T-cell (primary cell): ENCODE measurements at regions not wholly inside any gene's neighbourhood (a gene's known extent, or its start where the extent isn't known, plus 50 kb on each side); places are given as distances from the start of the nearest gene placed in this dataset.

Experiments
- ATAC-seq, 4 experiments: fragments of 200-7000 bp in 3 of 4; fragments of 150-1000 bp in 1 of 4; cut with Tn5 transposase; replicated peaks in 1 of 4; 1 replicate in 3 of 4; 2 replicates in 1 of 4; pipeline ENCODE4 v1.10.0; 2021; ENCODE audit warnings: moderate library complexity in 3 of 4, mild to moderate bottlenecking in 2 of 4, moderate number of reproducible peaks in 1 of 4
- CTCF ChIA-PET, 2 donors: fragments of 300-600 bp; sonication (Branson Sonifier 250); formaldehyde crosslinking; loops; one replicate each; lab custom pipeline; 2022; ENCODE audit warnings: antibody characterized with exemption in 2 of 2; lab: Charles Lee
- POLR2A ChIA-PET, 2 donors: fragments of 300-600 bp; sonication (Branson Sonifier 250); formaldehyde crosslinking; loops; one replicate each; lab custom pipeline; 2022; ENCODE audit warnings: antibody characterized with exemption in 2 of 2; lab: Charles Lee
- DNase-seq, 35 experiments: peaks; one replicate each; pipeline versions ENCODE4 v3.0.0 to v3.0.0-alpha.2; 2013 to 2023
- H3K27ac ChIP-seq: one replicate; pipeline ENCODE4 v1.5.1; 2013; ENCODE audit warnings: low read length
- H3K27me3 ChIP-seq, 2 experiments: replicated peaks in 1 of 2; 1 replicate in 1 of 2; 2 replicates in 1 of 2; pipeline versions ENCODE4 v1.6.1 to v1.7.0; 2013; ENCODE audit warnings: low read length in 1 of 2, mixed read lengths in 1 of 2; ENCODE audit not compliant: control insufficient read depth in 2 of 2, insufficient read depth in 2 of 2; ENCODE audit errors: extremely low read depth in 1 of 2
- H3K36me3 ChIP-seq, 2 donors: 1 replicate in 1 of 2; 2 replicates in 1 of 2; pipeline versions ENCODE4 v1.6.1 to v1.7.0; 2013; ENCODE audit warnings: low read length in 1 of 2; ENCODE audit not compliant: control insufficient read depth in 2 of 2, insufficient read depth in 1 of 2; ENCODE audit errors: extremely low read depth in 1 of 2
- H3K4me1 ChIP-seq, 2 experiments: 1 replicate in 1 of 2; 2 replicates in 1 of 2; pipeline versions ENCODE4 v1.6.1 to v1.7.0; 2013; ENCODE audit warnings: low read length in 2 of 2, mixed read lengths in 1 of 2; ENCODE audit not compliant: insufficient read depth in 2 of 2, control insufficient read depth in 1 of 2; ENCODE audit errors: extremely low read depth in 1 of 2
- H3K4me3 ChIP-seq, 2 donors: 1 replicate in 1 of 2; 2 replicates in 1 of 2; pipeline versions ENCODE4 v1.5.1 to v1.7.0; 2013; ENCODE audit warnings: mild to moderate bottlenecking in 2 of 2, low read length in 1 of 2, moderate library complexity in 1 of 2; ENCODE audit not compliant: control insufficient read depth in 1 of 2; ENCODE audit errors: extremely low read depth in 1 of 2
- H3K9me3 ChIP-seq: 2 replicates; pipeline ENCODE4 v1.7.0; 2013
- H3K27ac Mint-ChIP-seq, 2 donors: one replicate each; pipeline ENCODE4 v1.8.0; 2020 to 2021; ENCODE audit warnings: mild to moderate bottlenecking in 2 of 2, mixed read lengths in 2 of 2
- H3K27me3 Mint-ChIP-seq, 2 donors: one replicate each; pipeline ENCODE4 v1.8.0; 2021 to 2022; ENCODE audit warnings: mixed read lengths in 2 of 2
- H3K36me3 Mint-ChIP-seq: one replicate; pipeline ENCODE4 v1.8.0; 2021; ENCODE audit warnings: mixed read lengths
- H3K4me1 Mint-ChIP-seq, 3 donors: one replicate each; pipeline ENCODE4 v1.8.0; 2020 to 2022; ENCODE audit warnings: mixed read lengths in 3 of 3, mild to moderate bottlenecking in 1 of 3
- H3K4me3 Mint-ChIP-seq, 3 donors: one replicate each; pipeline ENCODE4 v1.8.0; 2020 to 2022; ENCODE audit warnings: mild to moderate bottlenecking in 3 of 3, mixed read lengths in 3 of 3, moderate library complexity in 3 of 3
- H3K9me3 Mint-ChIP-seq, 3 donors: one replicate each; pipeline ENCODE4 v1.8.0; 2020 to 2022; ENCODE audit warnings: mixed read lengths in 3 of 3
- WGBS: methylation state at CpG from one replicate; pipeline ENCODE4 v1.1.5; 2013; ENCODE audit warnings: missing lambda C conversion rate; ENCODE audit not compliant: insufficient coverage; 5-methylcytosine and 5-hydroxymethylcytosine counted together

DNA sequence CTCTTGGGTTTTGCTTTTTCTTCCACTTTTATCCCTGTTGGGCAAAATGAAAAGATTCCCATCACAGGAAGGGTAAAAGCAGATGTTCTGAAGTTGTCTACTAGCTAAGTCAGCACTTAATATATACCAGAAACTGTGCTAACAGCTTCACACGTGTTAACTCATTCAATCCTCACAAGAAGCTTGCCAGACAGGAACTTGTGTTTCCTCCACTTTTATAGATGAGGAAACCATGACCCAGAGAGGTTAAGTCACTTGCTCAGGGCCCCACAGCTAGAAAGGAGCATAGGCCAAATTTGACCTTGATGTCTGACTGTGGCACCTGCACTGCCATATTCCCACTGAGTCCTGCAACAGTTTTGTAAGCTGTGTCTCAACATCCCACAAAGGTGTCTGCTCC lies 76.8 kb upstream of the EPC2 start:
- CTCF ChIA-PET = interaction anchor here in 1 of 2 donors (0.5 to 0.7 kb wide), 2 partner anchors 22 to 337 kb away, joined by 3 read pairs; no protein-coding TSS in a partner anchor
- Histone ChIP-seq H3K4me1 (peaks cover 0 to 19% of the 10 kb centered on the region in 2 experiments), H3K9me3 (no peaks in the 10 kb centered on the region), H3K27ac (no peak overlapping the region), H3K27me3 (no peaks in the 10 kb centered on the region), H3K4me3 (no peak overlapping the region), H3K36me3 (no peaks in the 10 kb centered on the region)
- POLR2A ChIA-PET = no interaction called here
- H3K27me3 Mint-ChIP-seq = no peaks in the 10 kb centered on the region
- DNase-seq (no peak), ATAC-seq (no peak)
- H3K27ac Mint-ChIP-seq = no peak overlapping the region
- peaks cover 10 to 15% (median 12%) of the 10 kb centered on the region in 3 donors for H3K4me1 Mint-ChIP-seq
- no peak overlapping the region for H3K4me3 Mint-ChIP-seq
- no peaks in the 10 kb centered on the region for H3K36me3 Mint-ChIP-seq
- H3K9me3 Mint-ChIP-seq = no peaks in the 10 kb centered on the region
- WGBS = no CpG with 5 or more reads among the region's 1 CpG

DNA sequence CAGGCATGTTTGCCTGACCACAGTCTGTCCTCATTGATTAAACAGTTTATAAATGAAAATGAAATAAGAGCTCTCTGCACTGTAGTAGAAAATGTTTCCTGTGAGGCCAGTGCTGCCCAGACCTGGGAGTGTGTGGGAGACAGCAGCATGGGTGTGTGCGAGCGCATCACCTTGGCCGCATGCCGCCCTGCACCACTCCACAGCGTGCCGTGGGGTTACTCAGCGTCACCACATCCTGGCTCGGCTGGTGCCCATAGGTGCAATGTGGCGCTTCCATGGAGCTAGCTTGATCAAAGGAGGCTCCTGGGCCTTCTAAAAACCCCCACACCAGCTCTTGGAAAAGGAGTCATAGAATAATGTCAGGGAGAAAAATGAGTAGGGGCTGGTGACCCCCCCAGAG lies 76.0 kb upstream of the EPC2 start:
- ATAC-seq = peak; percentile 65 to 82 (median 71)
- CTCF ChIA-PET = no interaction called here
- Mint-ChIP-seq H3K27me3 (no peaks in the 10 kb centered on the region), H3K4me1 (peaks cover 10 to 15% (median 12%) of the 10 kb centered on the region in 3 donors), H3K27ac (no peak overlapping the region), H3K36me3 (no peaks in the 10 kb centered on the region), H3K4me3 (peak overlapping the region in 1 of 3 donors; percentile 35), H3K9me3 (no peaks in the 10 kb centered on the region)
- Histone ChIP-seq H3K36me3 (no peaks in the 10 kb centered on the region), H3K27me3 (no peaks in the 10 kb centered on the region), H3K4me3 (no peak overlapping the region), H3K9me3 (no peaks in the 10 kb centered on the region), H3K27ac (no peak overlapping the region), H3K4me1 (peaks cover 0 to 19% of the 10 kb centered on the region in 2 experiments)
- POLR2A ChIA-PET = interaction anchor here (1.0 kb wide), 2 partner anchors 21 to 199 kb away, joined by 3 read pairs; no protein-coding TSS in a partner anchor
- DNase-seq = peak in 18 of 35 experiments; percentile 4 to 54 (median 17)
- 11% methylated on average over 6 of the region's 9 CpGs for WGBS

DNA sequence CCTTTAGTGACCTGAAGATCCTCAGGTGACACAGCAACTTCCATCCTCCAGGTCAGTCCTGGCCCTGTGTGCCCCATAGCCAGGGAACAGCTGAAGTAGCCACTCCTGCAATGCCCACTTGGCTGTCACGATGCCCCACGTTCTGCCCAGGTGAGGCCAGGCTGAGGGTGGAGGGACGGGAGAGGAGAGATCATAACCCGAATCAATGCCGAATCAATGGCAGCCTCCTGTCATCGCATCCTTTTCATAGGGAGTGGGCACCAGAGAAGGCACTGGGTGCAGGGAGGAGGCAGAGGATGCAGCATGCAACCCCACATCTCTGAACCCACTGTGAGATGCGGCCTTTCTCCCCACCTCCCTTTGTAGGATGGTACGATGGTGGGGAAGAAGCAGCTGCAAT lies 75.3 kb upstream of the EPC2 start:
- H3K27me3 Mint-ChIP-seq = no peaks in the 10 kb centered on the region
- 93% methylated on average over 3 of the region's 8 CpGs for WGBS
- Histone ChIP-seq H3K4me1 (peaks cover 0 to 19% of the 10 kb centered on the region in 2 experiments), H3K36me3 (no peaks in the 10 kb centered on the region), H3K4me3 (no peak overlapping the region), H3K27me3 (no peaks in the 10 kb centered on the region), H3K27ac (no peak overlapping the region), H3K9me3 (no peaks in the 10 kb centered on the region)
- CTCF ChIA-PET = no interaction called here
- no peak overlapping the region for H3K4me3 Mint-ChIP-seq
- H3K27ac Mint-ChIP-seq = no peak overlapping the region
- no peak for ATAC-seq
- no peaks in the 10 kb centered on the region for H3K36me3 Mint-ChIP-seq
- H3K4me1 Mint-ChIP-seq = peaks cover 10 to 15% (median 12%) of the 10 kb centered on the region in 3 donors
- no peak for DNase-seq
- POLR2A ChIA-PET = interaction anchor here in 1 of 2 donors (0.6 kb wide), 1 partner anchor 421 kb away, joined by 3 read pairs; no protein-coding TSS in a partner anchor
- no peaks in the 10 kb centered on the region for H3K9me3 Mint-ChIP-seq

DNA sequence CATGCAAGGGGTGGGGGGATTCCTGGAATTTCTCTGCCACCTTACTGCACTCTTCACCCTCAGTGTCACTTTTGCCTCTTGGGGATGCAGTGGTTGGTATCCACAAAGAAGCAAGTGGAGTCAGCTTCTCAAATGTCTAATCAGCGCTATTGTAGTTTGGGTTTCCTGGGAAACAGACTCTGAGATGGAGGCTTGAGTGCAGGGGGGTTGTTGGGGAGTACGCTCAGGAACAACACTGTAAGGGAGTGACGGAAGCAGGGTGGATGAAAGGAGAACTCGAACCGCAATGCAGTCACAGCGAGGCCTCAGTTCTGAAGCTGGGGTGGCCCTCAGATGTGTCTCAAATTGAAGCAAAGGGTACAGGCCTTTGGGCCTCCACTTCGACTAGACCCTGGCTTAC lies 73.6 kb upstream of the EPC2 start:
- Histone ChIP-seq H3K4me3 (no peak overlapping the region), H3K4me1 (peaks cover 0 to 19% of the 10 kb centered on the region in 2 experiments), H3K36me3 (no peaks in the 10 kb centered on the region), H3K27me3 (no peaks in the 10 kb centered on the region), H3K9me3 (no peaks in the 10 kb centered on the region), H3K27ac (no peak overlapping the region)
- Mint-ChIP-seq H3K4me3 (no peak overlapping the region), H3K27ac (no peak overlapping the region), H3K9me3 (no peaks in the 10 kb centered on the region), H3K4me1 (peaks cover 10 to 15% (median 12%) of the 10 kb centered on the region in 3 donors), H3K27me3 (no peaks in the 10 kb centered on the region), H3K36me3 (no peaks in the 10 kb centered on the region)
- ATAC-seq (no peak), DNase-seq (no peak)
- whole genome bisulfite sequencing = 96% methylated on average over 7 of the region's 7 CpGs
- ChIA-PET POLR2A (no interaction called here), CTCF (no interaction called here)

DNA sequence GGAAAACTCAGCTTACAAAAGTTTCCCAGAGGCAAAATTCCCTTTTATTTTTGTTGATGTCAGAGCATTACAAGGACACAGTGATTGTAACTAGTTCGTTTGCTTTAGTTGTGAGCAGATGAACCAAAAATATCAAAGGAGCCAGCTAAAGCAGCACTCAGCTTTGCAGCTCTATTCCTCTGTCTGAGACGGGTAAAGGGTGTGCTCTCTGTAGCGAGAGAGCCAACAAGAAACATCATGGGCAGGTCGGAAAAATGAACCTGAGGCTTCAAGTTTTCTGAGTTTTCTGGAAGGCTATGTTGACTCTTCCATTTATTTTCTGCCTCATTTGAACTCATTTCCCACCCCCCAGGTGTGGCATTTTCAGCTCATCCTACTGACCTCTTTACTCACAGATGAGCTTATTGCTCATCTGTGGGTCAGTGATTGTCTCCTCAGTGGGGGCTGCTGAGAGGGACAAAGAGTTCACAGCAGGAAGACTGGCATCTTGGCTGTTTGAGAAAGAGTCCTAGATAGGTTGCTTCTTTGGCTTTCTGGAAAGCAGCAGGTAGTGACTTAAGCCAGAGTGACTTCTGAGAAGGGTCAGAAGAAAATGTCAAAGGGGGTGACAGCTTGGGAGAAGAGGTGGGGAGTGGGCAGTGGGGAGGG lies 66.6 kb upstream of the EPC2 start:
- Mint-ChIP-seq H3K27me3 (peaks cover 14 to 16% of the 10 kb centered on the region in 2 donors), H3K9me3 (no peaks in the 10 kb centered on the region), H3K4me3 (no peak overlapping the region), H3K27ac (no peak overlapping the region), H3K36me3 (no peaks in the 10 kb centered on the region), H3K4me1 (peaks cover 0 to 5% (median 2%) of the 10 kb centered on the region in 3 donors)
- peaks cover 0 to 3% of the 10 kb centered on the region in 2 experiments for H3K27me3 ChIP-seq
- H3K36me3 ChIP-seq = no peaks in the 10 kb centered on the region
- ChIA-PET POLR2A (no interaction called here), CTCF (no interaction called here)
- H3K4me1 ChIP-seq = no peaks in the 10 kb centered on the region
- no peak overlapping the region for H3K4me3 ChIP-seq
- no peaks in the 10 kb centered on the region for H3K9me3 ChIP-seq
- DNase-seq (no peak), ATAC-seq (no peak)
- H3K27ac ChIP-seq = no peak overlapping the region
- WGBS = 76% methylated on average over 3 of the region's 4 CpGs

DNA sequence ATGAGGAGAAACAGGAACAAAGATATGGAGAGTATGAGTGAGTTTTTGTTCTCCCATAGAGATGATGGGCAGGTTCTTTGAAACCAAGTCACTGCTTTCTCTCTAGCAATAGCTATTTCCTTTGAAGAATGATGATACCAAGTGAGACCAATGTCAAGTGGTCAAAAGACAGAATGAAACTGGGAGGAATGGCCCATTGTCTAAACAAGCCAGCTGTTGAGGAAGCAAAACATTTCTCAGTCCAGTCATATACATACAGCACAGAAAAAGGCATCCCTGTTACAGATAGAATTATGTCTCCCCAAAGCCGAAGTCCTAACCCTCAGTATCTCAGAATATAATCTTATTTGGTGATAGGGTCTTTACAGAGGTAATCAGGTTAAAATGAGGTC lies 66.1 kb upstream of the EPC2 start:
- ATAC-seq (no peak), DNase-seq (no peak)
- no peaks in the 10 kb centered on the region for H3K9me3 Mint-ChIP-seq
- Histone ChIP-seq H3K4me1 (no peaks in the 10 kb centered on the region), H3K27ac (no peak overlapping the region), H3K36me3 (no peaks in the 10 kb centered on the region), H3K9me3 (no peaks in the 10 kb centered on the region), H3K4me3 (no peak overlapping the region), H3K27me3 (peaks cover 0 to 3% of the 10 kb centered on the region in 2 experiments)
- H3K27me3 Mint-ChIP-seq = peaks cover 14 to 16% of the 10 kb centered on the region in 2 donors
- no CpG with 5 or more reads among the region's 1 CpG for WGBS
- H3K27ac Mint-ChIP-seq = no peak overlapping the region
- peaks cover 0 to 9% (median 6%) of the 10 kb centered on the region in 3 donors for H3K4me1 Mint-ChIP-seq
- ChIA-PET CTCF (no interaction called here), POLR2A (no interaction called here)
- H3K36me3 Mint-ChIP-seq = no peaks in the 10 kb centered on the region
- no peak overlapping the region for H3K4me3 Mint-ChIP-seq
